Nephron (organoid): ENCODE measurements at regions not wholly inside any gene's neighbourhood (a gene's known extent, or its start where the extent isn't known, plus 50 kb on each side); places are given as distances from the start of the nearest gene placed in this dataset.

Experiments
- H3K27ac Mint-ChIP-seq, 3 experiments: 2 replicates each; pipeline ENCODE4 v1.8.0; 2020; ENCODE audit warnings: mixed read lengths in 3 of 3, mild to moderate bottlenecking in 2 of 3, moderate library complexity in 1 of 3
- H3K27me3 Mint-ChIP-seq: 2 replicates; pipeline ENCODE4 v1.8.0; 2021; ENCODE audit warnings: low read depth, mild to moderate bottlenecking, moderate library complexity, mixed read lengths
- H3K36me3 Mint-ChIP-seq: 2 replicates; pipeline ENCODE4 v1.8.0; 2020; ENCODE audit warnings: low read depth, mixed read lengths
- H3K4me1 Mint-ChIP-seq: 2 replicates; pipeline ENCODE4 v1.8.0; 2020; ENCODE audit warnings: mixed read lengths
- H3K4me3 Mint-ChIP-seq, 3 experiments: 2 replicates each; pipeline ENCODE4 v1.8.0; 2020; ENCODE audit warnings: mild to moderate bottlenecking in 3 of 3, mixed read lengths in 3 of 3, moderate library complexity in 2 of 3
- H3K9me3 Mint-ChIP-seq: 2 replicates; pipeline ENCODE4 v1.8.0; 2020; ENCODE audit warnings: mixed read lengths
- CTCF ChIP-seq, 3 experiments: fragments of 200-600 bp; sonication (generic); IDR thresholded peaks; one replicate each; pipeline ENCODE4 v1.5.0; 2021; ENCODE audit warnings: antibody characterized with exemption in 3 of 3; ENCODE audit not compliant: unreplicated experiment in 3 of 3

DNA sequence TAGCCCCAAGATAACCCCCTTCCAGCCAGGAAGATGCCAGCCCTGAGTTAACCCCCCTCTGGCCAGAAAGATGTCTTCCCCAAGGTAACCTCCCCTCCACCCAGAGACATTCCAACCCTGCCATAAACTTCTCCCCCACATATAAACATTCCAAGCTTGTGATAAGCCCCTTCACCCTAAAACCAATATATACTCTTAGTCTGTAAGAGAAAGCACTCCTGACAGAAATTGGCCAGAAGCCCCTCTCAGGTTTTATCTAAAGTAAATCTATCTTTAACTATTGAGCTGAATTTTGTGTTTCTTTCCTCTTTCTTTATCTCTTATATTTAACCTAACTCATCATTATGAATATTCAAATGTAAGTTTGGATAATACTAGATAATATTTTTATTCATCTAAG, 1775.8 kb upstream of the MIR17HG start:
- Mint-ChIP-seq H3K27me3 (no peaks in the 10 kb centered on the region), H3K27ac (no peak overlapping the region), H3K4me1 (no peaks in the 10 kb centered on the region), H3K9me3 (peaks cover 10% of the 10 kb centered on the region), H3K36me3 (peaks cover 4% of the 10 kb centered on the region), H3K4me3 (no peak overlapping the region)
- no peak for TF ChIP-seq CTCF (IDR thresholded peaks at IDR 0.05; ENCODE audit: unreplicated experiment in 3 of 3)

DNA sequence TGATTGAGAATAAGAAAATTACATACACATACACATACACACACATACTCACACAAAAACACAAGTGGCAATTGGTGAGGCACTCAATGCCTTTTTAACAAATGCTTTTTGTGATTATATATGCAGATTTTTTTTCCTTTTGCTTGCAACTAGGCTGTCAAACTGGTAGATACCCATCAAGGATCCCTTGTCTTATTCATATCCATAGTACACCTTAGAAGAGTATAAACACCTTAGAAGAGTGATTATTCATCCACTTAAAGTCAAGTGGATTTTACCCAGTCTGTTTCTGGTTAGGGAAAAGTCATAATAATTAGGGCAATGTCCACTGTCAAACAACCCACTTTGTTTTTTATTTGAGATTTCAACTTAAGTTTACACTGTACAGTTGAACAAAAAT, 1773.4 kb upstream of the MIR17HG start:
- Mint-ChIP-seq H3K9me3 (peaks cover 10% of the 10 kb centered on the region), H3K36me3 (peaks cover 4% of the 10 kb centered on the region)
- TF ChIP-seq CTCF (IDR thresholded peaks at IDR 0.05; ENCODE audit: unreplicated experiment in 3 of 3): no peak

GRCh38 chr13:89577301-89577700, 1770.2 kb upstream of the MIR17HG start:
- Mint-ChIP-seq H3K36me3 (no peaks in the 10 kb centered on the region), H3K27me3 (no peaks in the 10 kb centered on the region), H3K27ac (no peak overlapping the region), H3K9me3 (peaks cover 2% of the 10 kb centered on the region), H3K4me1 (no peaks in the 10 kb centered on the region), H3K4me3 (no peak overlapping the region)
- no peak for TF ChIP-seq CTCF (IDR thresholded peaks at IDR 0.05; ENCODE audit: unreplicated experiment in 3 of 3)

More for the DNA sequence above, 1773.4 kb upstream of the MIR17HG start:
- Mint-ChIP-seq H3K4me3 (no peak overlapping the region), H3K4me1 (no peaks in the 10 kb centered on the region), H3K27me3 (no peaks in the 10 kb centered on the region), H3K27ac (no peak overlapping the region)

DNA sequence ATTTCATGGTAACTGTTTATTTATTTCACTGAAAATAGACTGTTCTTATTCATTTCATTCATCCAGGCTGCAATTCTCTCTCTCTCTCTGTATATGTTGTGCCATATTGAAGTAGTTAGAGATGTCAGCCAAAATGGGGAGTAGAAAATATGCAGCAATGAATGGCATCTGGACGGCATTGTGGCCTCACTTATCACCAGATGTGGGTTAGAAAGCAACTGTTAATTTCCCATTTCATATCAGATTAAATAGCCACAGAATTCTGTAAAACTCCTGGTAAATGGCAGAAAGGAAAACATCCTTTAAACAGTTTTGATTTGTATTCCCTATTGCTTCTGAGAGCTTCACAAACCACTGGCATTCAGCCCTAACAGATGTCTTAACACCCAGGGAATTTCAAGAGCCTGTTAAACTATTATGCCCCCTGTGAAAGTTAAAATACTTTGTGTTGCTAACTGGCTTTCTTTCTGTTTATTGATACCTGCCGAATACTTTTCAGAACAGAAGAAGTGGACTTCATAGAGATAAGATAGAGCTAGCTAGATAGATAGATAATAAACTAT, 1763.3 kb upstream of the MIR17HG start:
- H3K4me3 Mint-ChIP-seq: no peak overlapping the region
- TF ChIP-seq CTCF (IDR thresholded peaks at IDR 0.05; ENCODE audit: unreplicated experiment in 3 of 3): no peak
- no peaks in the 10 kb centered on the region for H3K27me3 Mint-ChIP-seq
- no peaks in the 10 kb centered on the region for H3K36me3 Mint-ChIP-seq
- H3K9me3 Mint-ChIP-seq: no peaks in the 10 kb centered on the region
- H3K4me1 Mint-ChIP-seq: peaks cover 10% of the 10 kb centered on the region
- H3K27ac Mint-ChIP-seq: no peak overlapping the region

GRCh38 chr13:89602655-89603054, 1744.8 kb upstream of the MIR17HG start:
- Mint-ChIP-seq H3K4me1 (no peaks in the 10 kb centered on the region), H3K27ac (no peak overlapping the region), H3K27me3 (no peaks in the 10 kb centered on the region), H3K36me3 (no peaks in the 10 kb centered on the region), H3K4me3 (no peak overlapping the region), H3K9me3 (peaks cover 13% of the 10 kb centered on the region)
- no peak for TF ChIP-seq CTCF (IDR thresholded peaks at IDR 0.05; ENCODE audit: unreplicated experiment in 3 of 3)

GRCh38 chr13:89603187-89603586, 1744.3 kb upstream of the MIR17HG start:
- H3K36me3 Mint-ChIP-seq: no peaks in the 10 kb centered on the region
- no peaks in the 10 kb centered on the region for H3K27me3 Mint-ChIP-seq
- no peak overlapping the region for H3K27ac Mint-ChIP-seq
- H3K9me3 Mint-ChIP-seq: peaks cover 15% of the 10 kb centered on the region
- TF ChIP-seq CTCF (IDR thresholded peaks at IDR 0.05; ENCODE audit: unreplicated experiment in 3 of 3): no peak
- H3K4me1 Mint-ChIP-seq: no peaks in the 10 kb centered on the region
- no peak overlapping the region for H3K4me3 Mint-ChIP-seq
